ENCODE measurements at regions not wholly inside any gene's neighbourhood (a gene's known extent, or its start where the extent isn't known, plus 50 kb on each side); places are given as distances from the start of the nearest gene placed in this dataset.
"Not testable (repeated sequence)": the region's sequence is repeated elsewhere in the genome, so short reads cannot be mapped to it uniquely, and the experiment has no call there.

DNA sequence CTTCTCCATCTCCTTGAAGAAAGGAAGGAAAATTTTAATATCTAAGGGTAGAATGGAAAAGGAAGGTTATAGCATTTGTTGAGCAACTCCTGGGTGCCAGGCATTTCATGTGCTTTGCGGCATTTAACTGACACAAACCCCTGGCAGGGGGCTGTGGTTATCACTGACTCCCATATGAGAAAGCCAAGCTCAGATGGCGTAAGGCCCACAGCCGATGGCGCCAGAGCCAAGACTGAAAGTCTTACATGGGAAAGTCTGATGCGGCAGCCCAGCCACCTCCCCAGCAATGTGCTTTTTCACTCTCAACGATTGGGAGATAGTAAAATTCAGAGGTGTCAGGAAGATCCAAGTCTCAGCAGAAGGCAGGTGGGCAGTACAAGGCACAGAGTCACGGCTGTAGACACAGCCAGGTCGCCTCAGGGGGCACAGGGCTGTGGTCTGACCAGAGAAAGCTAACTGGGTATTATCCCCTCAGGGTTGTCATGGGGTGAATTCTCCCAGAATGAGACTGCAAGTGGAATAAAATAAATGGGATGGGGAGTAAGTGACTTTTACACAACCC, 324.2 kb upstream of the NCKAP5 start:
- ATAC-seq: no peak
- no peaks in the 10 kb centered on the region for H3K36me3 ChIP-seq
- 76 to 85% (median 78%) methylated on average over 8 of the region's 8 CpGs for WGBS, 4 donors

DNA sequence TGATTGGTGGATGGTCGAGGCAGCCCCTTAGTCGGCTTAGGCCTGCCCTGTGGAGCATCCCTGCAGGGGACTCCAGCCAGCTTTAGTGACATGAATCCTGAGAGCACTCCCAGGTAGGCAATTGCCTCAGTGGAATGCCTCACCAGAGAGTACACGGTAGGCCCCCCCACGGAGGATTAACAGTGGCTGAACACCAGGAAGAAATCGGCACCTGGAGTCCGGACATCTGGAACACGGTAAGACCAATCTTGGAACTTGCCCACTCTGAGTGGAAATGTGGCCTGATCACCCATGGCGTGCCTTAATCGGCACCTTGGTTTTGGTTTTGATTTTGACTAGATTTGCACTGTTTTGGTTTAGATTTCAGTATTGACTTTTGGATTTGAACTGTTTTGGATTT, 326.2 kb upstream of the NCKAP5 start:
- no peak overlapping the region for H3K4me3 ChIP-seq
- no peaks in the 10 kb centered on the region for H3K27me3 ChIP-seq
- DNase-seq: no peak
- no peaks in the 10 kb centered on the region for H3K9me3 ChIP-seq
- no peak for ATAC-seq
- H3K36me3 ChIP-seq: no peaks in the 10 kb centered on the region
- peaks cover 0 to 2% (median 0%) of the 10 kb centered on the region in 12 donors for H3K4me1 ChIP-seq
- no peak for TF ChIP-seq POLR2A (IDR thresholded peaks at IDR 0.05)
- TF ChIP-seq, protein P1, sequence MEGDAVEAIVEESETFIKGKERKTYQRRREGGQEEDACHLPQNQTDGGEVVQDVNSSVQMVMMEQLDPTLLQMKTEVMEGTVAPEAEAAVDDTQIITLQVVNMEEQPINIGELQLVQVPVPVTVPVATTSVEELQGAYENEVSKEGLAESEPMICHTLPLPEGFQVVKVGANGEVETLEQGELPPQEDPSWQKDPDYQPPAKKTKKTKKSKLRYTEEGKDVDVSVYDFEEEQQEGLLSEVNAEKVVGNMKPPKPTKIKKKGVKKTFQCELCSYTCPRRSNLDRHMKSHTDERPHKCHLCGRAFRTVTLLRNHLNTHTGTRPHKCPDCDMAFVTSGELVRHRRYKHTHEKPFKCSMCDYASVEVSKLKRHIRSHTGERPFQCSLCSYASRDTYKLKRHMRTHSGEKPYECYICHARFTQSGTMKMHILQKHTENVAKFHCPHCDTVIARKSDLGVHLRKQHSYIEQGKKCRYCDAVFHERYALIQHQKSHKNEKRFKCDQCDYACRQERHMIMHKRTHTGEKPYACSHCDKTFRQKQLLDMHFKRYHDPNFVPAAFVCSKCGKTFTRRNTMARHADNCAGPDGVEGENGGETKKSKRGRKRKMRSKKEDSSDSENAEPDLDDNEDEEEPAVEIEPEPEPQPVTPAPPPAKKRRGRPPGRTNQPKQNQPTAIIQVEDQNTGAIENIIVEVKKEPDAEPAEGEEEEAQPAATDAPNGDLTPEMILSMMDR (IDR thresholded peaks at IDR 0.05): no peak
- intact Hi-C loops (cut with DNase I): loop anchor here in 1 of 10 donors (10.0 kb wide), 1 partner anchor 190 kb away; no protein-coding TSS in a partner anchor
- H3K27ac ChIP-seq: no peak overlapping the region
- 94 to 98% (median 95%) methylated on average over 9 of the region's 9 CpGs for WGBS, 4 donors

More for the DNA sequence above, 324.2 kb upstream of the NCKAP5 start:
- peaks cover 0 to 3% (median 0%) of the 10 kb centered on the region in 12 donors for H3K4me1 ChIP-seq
- H3K4me3 ChIP-seq: no peak overlapping the region
- no peaks in the 10 kb centered on the region for H3K9me3 ChIP-seq
- no peak overlapping the region for H3K27ac ChIP-seq
- TF ChIP-seq, protein P1 (IDR thresholded peaks at IDR 0.05): no peak
- TF ChIP-seq POLR2A (IDR thresholded peaks at IDR 0.05): no peak
- H3K27me3 ChIP-seq: no peaks in the 10 kb centered on the region
- intact Hi-C loops (cut with DNase I): loop anchor here in 1 of 10 donors (10.0 kb wide), 1 partner anchor 192 kb away; no protein-coding TSS in a partner anchor
- DNase-seq: no peak

DNA sequence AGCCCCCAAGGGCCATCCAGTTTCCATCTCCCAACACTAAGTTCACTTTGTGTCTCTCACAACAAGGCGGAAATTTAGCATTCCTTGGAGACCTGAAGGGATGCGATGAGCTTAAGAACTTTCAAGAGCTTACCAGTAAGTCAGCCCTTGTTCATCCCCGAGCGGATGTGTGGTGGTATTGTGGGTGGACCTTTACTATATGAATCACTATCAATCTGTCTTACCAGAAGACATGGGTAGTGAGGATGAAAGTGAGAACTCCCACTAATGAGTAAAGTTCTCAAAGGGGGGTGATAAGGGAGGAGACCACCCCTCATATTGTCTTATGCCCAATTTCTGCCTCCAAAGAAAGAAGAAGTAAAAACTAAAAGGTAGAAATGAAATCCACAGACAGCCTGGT, 329.6 kb upstream of the NCKAP5 start:
- H3K27me3 ChIP-seq, H3K36me3 ChIP-seq, DNase-seq, H3K4me1 ChIP-seq, H3K9me3 ChIP-seq, H3K4me3 ChIP-seq, ATAC-seq, H3K27ac ChIP-seq: not testable (repeated sequence)
- intact Hi-C loops (cut with DNase I): loop anchor here in 1 of 10 donors (10.0 kb wide), 1 partner anchor 187 kb away; no protein-coding TSS in a partner anchor
- 72 to 83% (median 77%) methylated on average over 4 of the region's 4 CpGs for WGBS, 4 donors

DNA sequence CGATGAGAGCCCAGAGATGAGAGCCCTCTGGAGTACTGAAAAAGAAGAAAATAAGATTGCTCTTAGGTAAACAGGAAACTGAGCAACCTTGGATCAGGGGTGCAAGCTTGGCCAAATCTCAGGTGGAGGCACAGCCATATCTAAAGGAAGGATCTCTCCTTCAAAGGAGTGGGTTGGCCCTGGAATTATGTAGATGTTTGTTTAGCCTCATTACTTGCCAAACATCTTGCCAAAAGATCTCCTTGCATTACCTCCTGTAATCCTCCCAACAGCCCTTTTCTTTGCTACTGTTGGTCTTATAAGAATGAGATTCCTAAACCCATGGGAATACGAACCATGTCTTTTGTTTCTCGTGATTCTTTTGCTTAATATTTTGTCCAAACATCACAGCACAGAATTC, 332.6 kb upstream of the NCKAP5 start:
- DNase-seq (no peak), ATAC-seq (no peak)
- 59 to 74% (median 68%) methylated on average over 3 of the region's 3 CpGs for WGBS, 4 donors
- H3K27ac ChIP-seq: no peak overlapping the region
- TF ChIP-seq, protein P1 (IDR thresholded peaks at IDR 0.05): no peak
- no peak for TF ChIP-seq POLR2A (IDR thresholded peaks at IDR 0.05)
- H3K4me3 ChIP-seq: no peak overlapping the region
- H3K9me3 ChIP-seq: no peaks in the 10 kb centered on the region
- no peaks in the 10 kb centered on the region for H3K4me1 ChIP-seq
- no peaks in the 10 kb centered on the region for H3K36me3 ChIP-seq
- peaks cover 0 to 6% (median 0%) of the 10 kb centered on the region in 9 donors for H3K27me3 ChIP-seq
- intact Hi-C loops (cut with DNase I): no loop called here

DNA sequence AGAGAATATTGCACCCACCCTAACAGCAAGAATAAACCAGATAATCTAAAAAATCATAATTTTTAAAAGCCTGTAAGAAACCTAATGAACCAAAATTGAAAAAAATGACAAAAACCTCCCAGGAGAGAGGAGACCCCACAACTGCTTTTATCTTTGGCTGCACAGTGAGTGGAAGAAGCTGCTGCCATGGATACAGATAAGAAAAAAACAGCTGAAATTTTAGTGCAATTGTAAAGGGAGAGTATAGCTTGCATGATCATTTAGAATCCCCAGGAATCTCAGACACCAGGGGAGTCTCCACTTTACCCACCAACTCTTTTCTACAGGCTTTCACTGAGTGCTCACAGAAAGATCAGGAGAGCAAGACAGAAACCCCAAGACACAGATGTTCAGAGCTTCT, 338.1 kb upstream of the NCKAP5 start:
- intact Hi-C loops (cut with DNase I): no loop called here
- Histone ChIP-seq H3K9me3 (peaks cover 0 to 16% (median 0%) of the 10 kb centered on the region in 12 donors), H3K4me1 (no peaks in the 10 kb centered on the region), H3K4me3 (no peak overlapping the region), H3K36me3 (no peaks in the 10 kb centered on the region), H3K27me3 (peaks cover 0 to 6% (median 0%) of the 10 kb centered on the region in 9 donors), H3K27ac (no peak overlapping the region)
- ATAC-seq (no peak), DNase-seq (no peak)
- no peak for TF ChIP-seq POLR2A (IDR thresholded peaks at IDR 0.05)
- TF ChIP-seq, protein P1 (IDR thresholded peaks at IDR 0.05): no peak
